ENCODE measurements at regions not wholly inside any gene's neighbourhood (a gene's known extent, or its start where the extent isn't known, plus 50 kb on each side); places are given as distances from the start of the nearest gene placed in this dataset.
"Not testable (repeated sequence)": the region's sequence is repeated elsewhere in the genome, so short reads cannot be mapped to it uniquely, and the experiment has no call there.

DNA sequence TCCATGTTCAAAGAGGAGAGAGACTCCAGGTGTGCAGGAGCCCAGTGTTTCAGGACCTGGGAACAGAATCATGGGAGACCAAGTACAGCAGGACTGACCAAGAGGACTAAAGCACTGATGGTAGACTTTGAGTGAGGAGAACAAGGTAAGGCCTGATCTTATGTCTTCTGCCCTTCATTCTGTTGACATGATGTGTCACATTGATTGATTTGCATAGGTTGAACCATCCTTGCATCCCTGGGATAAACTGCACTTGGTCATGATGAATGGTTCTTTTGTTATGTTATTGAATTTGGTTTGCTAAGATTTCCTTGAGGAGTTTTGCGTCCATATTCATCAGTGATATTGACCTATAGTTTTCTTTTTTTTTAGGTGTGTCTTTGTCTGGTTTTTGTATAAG, 497.0 kb downstream of the TMEM121 start:
- no peaks in the 10 kb centered on the region for H3K79me2 ChIP-seq (ENCODE audit: control insufficient read depth, insufficient read depth, low read length)
- no peaks in the 10 kb centered on the region for H3K27me3 ChIP-seq (ENCODE audit: control insufficient read depth, insufficient read depth, low read length)
- H2AFZ ChIP-seq (ENCODE audit: low read length) = no peak overlapping the region
- no peaks in the 10 kb centered on the region for H3K9me3 ChIP-seq (ENCODE audit: control insufficient read depth, insufficient read depth, low read depth, low read length)
- no peak for DNase-seq (ENCODE audit: low read depth in 2 of 2)
- H3K9ac ChIP-seq (ENCODE audit: insufficient read depth, low read length) = no peak overlapping the region
- H3K27ac ChIP-seq (ENCODE audit: insufficient read depth, low read length) = no peak overlapping the region
- H3K4me2 ChIP-seq (ENCODE audit: extremely low read depth, insufficient read depth, low read length) = no peak overlapping the region
- H3K4me3 ChIP-seq (replicated peaks in 1 of 4; ENCODE audit: control extremely low read depth in 1 of 4, insufficient read depth in 1 of 4, low read depth in 3 of 4, low read length in 4 of 4) = no peak overlapping the region
- no peaks in the 10 kb centered on the region for H3K4me1 ChIP-seq (ENCODE audit: control insufficient read depth, extremely low read depth, insufficient read depth, low read length)
- H4K20me1 ChIP-seq (ENCODE audit: control insufficient read depth, extremely low read depth, insufficient read depth, low read length) = no peaks in the 10 kb centered on the region
- TF ChIP-seq, protein P1, sequence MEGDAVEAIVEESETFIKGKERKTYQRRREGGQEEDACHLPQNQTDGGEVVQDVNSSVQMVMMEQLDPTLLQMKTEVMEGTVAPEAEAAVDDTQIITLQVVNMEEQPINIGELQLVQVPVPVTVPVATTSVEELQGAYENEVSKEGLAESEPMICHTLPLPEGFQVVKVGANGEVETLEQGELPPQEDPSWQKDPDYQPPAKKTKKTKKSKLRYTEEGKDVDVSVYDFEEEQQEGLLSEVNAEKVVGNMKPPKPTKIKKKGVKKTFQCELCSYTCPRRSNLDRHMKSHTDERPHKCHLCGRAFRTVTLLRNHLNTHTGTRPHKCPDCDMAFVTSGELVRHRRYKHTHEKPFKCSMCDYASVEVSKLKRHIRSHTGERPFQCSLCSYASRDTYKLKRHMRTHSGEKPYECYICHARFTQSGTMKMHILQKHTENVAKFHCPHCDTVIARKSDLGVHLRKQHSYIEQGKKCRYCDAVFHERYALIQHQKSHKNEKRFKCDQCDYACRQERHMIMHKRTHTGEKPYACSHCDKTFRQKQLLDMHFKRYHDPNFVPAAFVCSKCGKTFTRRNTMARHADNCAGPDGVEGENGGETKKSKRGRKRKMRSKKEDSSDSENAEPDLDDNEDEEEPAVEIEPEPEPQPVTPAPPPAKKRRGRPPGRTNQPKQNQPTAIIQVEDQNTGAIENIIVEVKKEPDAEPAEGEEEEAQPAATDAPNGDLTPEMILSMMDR (conservative IDR thresholded peaks at IDR 0.05 in 1 of 2, IDR thresholded peaks at IDR 0.05 in 1 of 2; ENCODE audit: low read depth in 1 of 2, low read length in 2 of 2) = no peak
- TF ChIP-seq EZH2 (IDR thresholded peaks at IDR 0.05; ENCODE audit: low read length, missing control alignments) = no peak
- H3K36me3 ChIP-seq (ENCODE audit: control insufficient read depth, insufficient read depth, low read length) = no peaks in the 10 kb centered on the region

DNA sequence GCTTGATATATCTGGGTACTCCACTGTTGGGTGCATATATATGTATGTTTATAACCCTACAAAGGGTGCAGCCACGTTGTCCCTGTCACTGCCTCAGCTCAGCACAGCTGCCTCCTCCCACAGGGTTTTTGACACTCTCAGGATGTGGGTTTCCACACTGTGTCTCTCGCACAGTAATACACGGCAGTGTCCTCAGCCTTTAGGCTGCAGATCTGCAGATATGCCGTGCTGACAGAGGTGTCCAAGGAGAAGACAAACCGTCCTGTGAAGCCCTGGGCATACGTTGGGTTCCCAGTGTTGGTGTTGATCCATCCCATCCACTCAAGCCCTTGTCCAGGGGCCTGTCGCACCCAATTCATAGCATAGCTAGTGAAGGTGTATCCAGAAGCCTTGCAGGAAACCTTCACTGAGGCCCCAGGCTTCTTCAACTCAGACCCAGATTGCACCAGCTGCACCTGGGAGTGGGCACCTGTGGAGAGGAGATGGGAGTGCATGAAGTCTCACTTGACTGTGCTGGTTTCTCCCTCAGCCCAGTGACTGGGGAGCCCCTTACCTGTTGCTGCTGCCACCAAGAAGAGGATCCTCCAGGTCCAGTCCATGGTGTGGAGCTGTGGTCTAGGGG, 498.7 kb downstream of the TMEM121 start:
- Histone ChIP-seq H3K36me3 (ENCODE audit: control insufficient read depth, insufficient read depth, low read length) (no peaks in the 10 kb centered on the region), H3K27ac (ENCODE audit: insufficient read depth, low read length) (no peak overlapping the region), H3K9ac (ENCODE audit: insufficient read depth, low read length) (no peak overlapping the region), H3K9me3 (ENCODE audit: control insufficient read depth, insufficient read depth, low read depth, low read length) (no peaks in the 10 kb centered on the region), H4K20me1 (ENCODE audit: control insufficient read depth, extremely low read depth, insufficient read depth, low read length) (no peaks in the 10 kb centered on the region), H3K4me2 (ENCODE audit: extremely low read depth, insufficient read depth, low read length) (no peak overlapping the region), H3K4me3 (replicated peaks in 1 of 4; ENCODE audit: control extremely low read depth in 1 of 4, insufficient read depth in 1 of 4, low read depth in 3 of 4, low read length in 4 of 4) (no peak overlapping the region), H3K79me2 (ENCODE audit: control insufficient read depth, insufficient read depth, low read length) (no peaks in the 10 kb centered on the region), H3K27me3 (ENCODE audit: control insufficient read depth, insufficient read depth, low read length) (no peaks in the 10 kb centered on the region), H3K4me1 (ENCODE audit: control insufficient read depth, extremely low read depth, insufficient read depth, low read length) (no peaks in the 10 kb centered on the region), H2AFZ (ENCODE audit: low read length) (no peak overlapping the region)
- no peak for DNase-seq (ENCODE audit: low read depth in 2 of 2)
- no peak for TF ChIP-seq EZH2 (IDR thresholded peaks at IDR 0.05; ENCODE audit: low read length, missing control alignments)
- TF ChIP-seq, protein P1 (conservative IDR thresholded peaks at IDR 0.05 in 1 of 2, IDR thresholded peaks at IDR 0.05 in 1 of 2; ENCODE audit: low read depth in 1 of 2, low read length in 2 of 2) = no peak

DNA sequence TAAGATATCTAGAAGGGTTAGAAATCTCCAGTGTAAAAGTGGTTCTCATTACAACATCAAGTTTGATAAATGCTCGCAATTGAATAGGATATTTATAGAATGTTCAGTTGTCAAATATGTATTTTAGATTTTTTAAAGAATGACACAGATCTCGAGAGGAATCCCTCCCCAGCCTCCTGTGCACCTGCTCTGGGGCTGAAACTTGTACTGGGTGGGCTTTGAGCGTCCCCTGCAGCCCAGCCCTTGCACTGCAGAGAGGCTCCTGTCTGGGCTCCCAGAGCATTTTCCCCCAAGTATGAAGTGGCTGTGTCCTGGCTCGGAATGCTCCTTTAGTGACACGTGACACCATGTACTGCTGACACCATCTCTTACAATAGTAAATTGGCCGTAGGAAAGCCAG, 499.6 kb downstream of the TMEM121 start:
- DNase-seq (ENCODE audit: low read depth in 2 of 2) = no peak
- Histone ChIP-seq H3K9ac (ENCODE audit: insufficient read depth, low read length) (no peak overlapping the region), H2AFZ (ENCODE audit: low read length) (no peak overlapping the region), H4K20me1 (ENCODE audit: control insufficient read depth, extremely low read depth, insufficient read depth, low read length) (no peaks in the 10 kb centered on the region), H3K79me2 (ENCODE audit: control insufficient read depth, insufficient read depth, low read length) (no peaks in the 10 kb centered on the region), H3K4me3 (replicated peaks in 1 of 4; ENCODE audit: control extremely low read depth in 1 of 4, insufficient read depth in 1 of 4, low read depth in 3 of 4, low read length in 4 of 4) (no peak overlapping the region), H3K27ac (ENCODE audit: insufficient read depth, low read length) (no peak overlapping the region), H3K27me3 (ENCODE audit: control insufficient read depth, insufficient read depth, low read length) (no peaks in the 10 kb centered on the region), H3K9me3 (ENCODE audit: control insufficient read depth, insufficient read depth, low read depth, low read length) (no peaks in the 10 kb centered on the region), H3K4me1 (ENCODE audit: control insufficient read depth, extremely low read depth, insufficient read depth, low read length) (no peaks in the 10 kb centered on the region), H3K4me2 (ENCODE audit: extremely low read depth, insufficient read depth, low read length) (no peak overlapping the region), H3K36me3 (ENCODE audit: control insufficient read depth, insufficient read depth, low read length) (no peaks in the 10 kb centered on the region)
- TF ChIP-seq EZH2 (IDR thresholded peaks at IDR 0.05; ENCODE audit: low read length, missing control alignments) = no peak
- TF ChIP-seq, protein P1 (conservative IDR thresholded peaks at IDR 0.05 in 1 of 2, IDR thresholded peaks at IDR 0.05 in 1 of 2; ENCODE audit: low read depth in 1 of 2, low read length in 2 of 2) = no peak

DNA sequence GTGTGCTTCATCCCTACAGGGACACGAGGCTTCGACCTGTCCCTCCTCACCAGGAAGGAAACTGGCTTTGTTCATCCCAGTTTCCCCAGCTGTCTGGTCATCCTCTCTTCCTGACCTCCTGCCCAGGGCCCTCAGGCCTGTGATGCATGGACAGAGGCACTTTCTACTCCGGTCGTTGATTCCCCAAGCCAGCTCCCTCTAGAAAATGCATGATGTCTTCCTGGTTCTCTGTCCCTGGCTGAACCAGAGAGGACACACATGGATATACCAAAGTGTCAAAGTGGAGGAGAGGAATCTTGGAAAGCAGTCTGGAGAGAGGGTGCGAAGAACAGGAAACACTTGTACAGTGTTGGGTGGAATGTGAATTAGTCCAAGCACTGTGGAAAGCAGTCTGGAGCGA, 501.4 kb downstream of the TMEM121 start:
- not testable (repeated sequence) for H3K27ac ChIP-seq (ENCODE audit: insufficient read depth, low read length); H3K4me2 ChIP-seq (ENCODE audit: extremely low read depth, insufficient read depth, low read length); H4K20me1 ChIP-seq (ENCODE audit: control insufficient read depth, extremely low read depth, insufficient read depth, low read length); DNase-seq (ENCODE audit: low read depth in 2 of 2); H3K9me3 ChIP-seq (ENCODE audit: control insufficient read depth, insufficient read depth, low read depth, low read length); H3K79me2 ChIP-seq (ENCODE audit: control insufficient read depth, insufficient read depth, low read length); H3K9ac ChIP-seq (ENCODE audit: insufficient read depth, low read length); H3K36me3 ChIP-seq (ENCODE audit: control insufficient read depth, insufficient read depth, low read length); H3K27me3 ChIP-seq (ENCODE audit: control insufficient read depth, insufficient read depth, low read length); H3K4me3 ChIP-seq (replicated peaks in 1 of 4; ENCODE audit: control extremely low read depth in 1 of 4, insufficient read depth in 1 of 4, low read depth in 3 of 4, low read length in 4 of 4); H3K4me1 ChIP-seq (ENCODE audit: control insufficient read depth, extremely low read depth, insufficient read depth, low read length); H2AFZ ChIP-seq (ENCODE audit: low read length)
